NCI-H1105 treated with DMSO at 0.1 percent for 48 hours (cell line): ENCODE measurements at regions not wholly inside any gene's neighbourhood (a gene's known extent, or its start where the extent isn't known, plus 50 kb on each side); places are given as distances from the start of the nearest gene placed in this dataset.
"Not testable (repeated sequence)": the region's sequence is repeated elsewhere in the genome, so short reads cannot be mapped to it uniquely, and the experiment has no call there.

Experiments used
- DNase-seq: peaks from one replicate; lab custom pipeline; 2025; lab: John Stamatoyannopoulos, UW

- no peak for DNase-seq
Measured at GRCh38 chr2:82814146-82814545, 1644.9 kb downstream of the SUCLG1 start.

GRCh38 chr2:82811946-82812345 is 1647.1 kb downstream of the SUCLG1 start:
- no peak for DNase-seq

DNA sequence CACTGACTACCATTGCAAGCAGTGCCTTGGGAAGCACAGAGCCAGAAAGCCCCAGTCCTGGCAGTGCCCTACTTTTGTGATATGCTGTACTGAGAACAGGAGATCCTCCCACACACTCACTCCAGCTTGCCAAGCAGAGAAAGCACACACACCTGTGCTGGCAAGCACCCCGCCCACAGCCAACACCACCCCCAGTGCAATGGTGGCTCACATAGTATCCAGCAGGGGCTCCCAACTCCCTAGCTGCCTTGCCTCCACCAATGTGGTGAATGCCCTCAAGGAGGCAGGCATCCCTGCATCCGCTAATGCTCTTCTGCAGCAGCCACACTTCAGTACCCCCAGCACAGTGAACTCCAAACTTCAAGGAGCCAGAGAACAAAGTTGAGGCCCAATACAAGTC is 1655.8 kb downstream of the SUCLG1 start:
- no peak for DNase-seq

- DNase-seq: no peak
Measured at GRCh38 chr2:82797469-82797868, 1661.6 kb downstream of the SUCLG1 start.

DNA sequence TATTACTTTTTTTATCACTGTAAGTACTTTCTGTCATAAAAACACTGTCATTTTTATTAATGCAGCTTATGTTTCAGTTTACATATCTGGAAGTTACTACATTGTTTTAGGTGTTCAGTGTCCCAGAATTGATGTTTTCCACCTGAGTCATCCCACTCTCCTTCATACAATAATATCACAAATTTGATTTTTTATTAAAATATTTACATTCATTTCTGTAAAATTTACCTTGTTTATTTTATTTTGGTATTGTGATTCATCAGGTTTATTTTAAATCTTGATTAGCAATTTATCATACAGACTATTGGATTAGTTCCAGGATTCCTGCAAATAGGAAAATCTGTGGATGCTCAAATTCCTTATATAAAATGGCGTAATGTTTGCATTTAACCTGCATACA is 1662.9 kb downstream of the SUCLG1 start:
- DNase-seq: no peak

GRCh38 chr2:82795446-82795845 is 1663.6 kb downstream of the SUCLG1 start:
- no peak for DNase-seq

- no peak for DNase-seq
Measured at GRCh38 chr2:82793711-82794435, 1665.2 kb downstream of the SUCLG1 start.

GRCh38 chr2:82792316-82792715 is 1666.8 kb downstream of the SUCLG1 start:
- DNase-seq: no peak

DNA sequence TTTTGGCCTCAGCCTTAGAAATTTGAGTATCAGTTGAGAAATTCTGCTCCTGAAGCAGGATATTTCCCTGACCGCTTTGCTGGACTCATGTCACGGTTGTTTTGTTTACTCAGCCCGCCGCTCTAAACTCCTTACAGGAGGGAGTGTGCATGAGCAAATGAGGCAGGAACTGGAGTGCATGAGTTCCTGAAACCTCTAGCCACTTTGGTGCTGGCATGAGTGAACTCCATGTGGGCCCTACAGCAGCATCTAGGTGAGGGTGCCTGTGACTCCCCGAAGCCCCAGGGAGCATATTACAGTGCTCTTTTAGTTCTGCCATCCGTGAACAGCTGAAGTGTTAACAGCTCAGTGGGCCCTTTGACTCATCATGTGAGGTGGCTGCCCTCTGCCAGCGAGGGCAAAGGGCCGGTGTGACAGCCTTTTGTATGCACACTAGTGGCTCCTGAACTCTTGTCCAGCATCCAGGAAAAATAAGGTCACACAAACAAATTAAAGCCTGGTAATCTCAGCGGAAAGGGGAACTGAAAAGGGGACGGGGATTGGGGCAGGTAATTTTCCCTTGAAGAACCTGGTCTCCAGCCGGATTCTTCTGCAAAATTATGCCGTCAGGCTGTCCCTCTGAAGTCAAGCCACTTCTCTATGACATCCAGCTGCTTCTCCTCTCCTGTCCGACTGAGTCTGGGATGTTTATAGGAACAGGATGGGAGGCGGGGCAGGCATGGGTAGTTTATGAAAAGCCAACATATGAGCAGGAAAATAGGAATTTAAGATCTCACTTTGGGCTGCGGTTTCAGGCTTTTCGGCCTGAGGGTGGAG is 1668.7 kb downstream of the SUCLG1 start:
- no peak for DNase-seq

GRCh38 chr2:82789851-82790205 is 1669.3 kb downstream of the SUCLG1 start:
- no peak for DNase-seq

DNA sequence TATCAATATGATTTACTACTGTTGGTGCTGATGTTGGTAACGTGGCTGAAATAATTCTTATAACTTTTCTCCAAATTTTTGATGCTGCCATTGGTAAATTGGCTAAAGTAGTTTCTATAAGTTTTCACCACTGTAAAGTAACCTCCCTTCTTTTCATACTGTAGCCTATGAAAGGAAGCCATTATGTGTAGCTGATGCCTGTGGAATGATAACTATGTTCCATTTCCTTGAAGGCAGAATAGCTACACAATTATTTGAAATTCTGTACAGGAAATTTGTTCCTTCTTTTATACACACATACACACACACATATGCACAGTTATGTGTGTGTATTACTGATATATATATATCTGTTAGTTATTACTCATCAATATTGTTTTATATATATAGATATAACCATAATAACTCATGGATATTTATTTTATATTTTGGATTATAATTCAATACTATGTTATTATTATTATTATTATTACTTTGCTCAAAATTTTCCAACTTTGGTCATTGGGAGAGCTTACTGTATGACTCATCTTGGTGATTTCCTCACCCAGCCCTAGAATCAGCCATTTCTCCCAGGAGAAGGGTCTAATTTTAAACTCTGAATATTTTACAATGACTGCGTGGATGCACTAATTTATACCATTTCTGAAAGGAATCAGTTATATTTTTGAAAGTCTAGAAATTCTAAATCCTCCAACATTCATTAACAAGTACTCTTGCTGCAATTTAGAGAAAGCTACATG is 1677.7 kb downstream of the SUCLG1 start:
- DNase-seq: no peak

GRCh38 chr2:82780050-82780449 is 1679.0 kb downstream of the SUCLG1 start:
- no peak for DNase-seq

DNA sequence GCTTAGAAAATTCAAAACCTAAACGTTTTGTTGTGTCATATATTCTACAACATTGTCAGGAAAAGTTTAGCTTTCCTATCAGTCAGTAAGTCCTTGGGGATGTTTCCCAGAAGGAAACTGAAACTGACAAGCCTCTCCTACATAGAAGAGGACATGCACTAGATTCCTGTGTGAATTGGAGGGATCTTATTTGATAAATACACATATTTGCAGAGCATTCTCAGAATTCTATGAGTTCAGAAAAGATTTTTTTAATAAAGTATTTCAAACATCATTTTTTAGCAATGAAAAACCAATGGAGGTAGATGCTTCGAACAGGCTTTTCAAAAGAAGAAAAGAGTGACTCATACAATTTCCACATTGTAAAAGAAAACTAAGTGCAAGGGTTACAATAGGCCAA is 1706.7 kb downstream of the SUCLG1 start:
- no peak for DNase-seq

GRCh38 chr2:82748653-82749052 is 1710.4 kb downstream of the SUCLG1 start:
- DNase-seq: no peak

DNA sequence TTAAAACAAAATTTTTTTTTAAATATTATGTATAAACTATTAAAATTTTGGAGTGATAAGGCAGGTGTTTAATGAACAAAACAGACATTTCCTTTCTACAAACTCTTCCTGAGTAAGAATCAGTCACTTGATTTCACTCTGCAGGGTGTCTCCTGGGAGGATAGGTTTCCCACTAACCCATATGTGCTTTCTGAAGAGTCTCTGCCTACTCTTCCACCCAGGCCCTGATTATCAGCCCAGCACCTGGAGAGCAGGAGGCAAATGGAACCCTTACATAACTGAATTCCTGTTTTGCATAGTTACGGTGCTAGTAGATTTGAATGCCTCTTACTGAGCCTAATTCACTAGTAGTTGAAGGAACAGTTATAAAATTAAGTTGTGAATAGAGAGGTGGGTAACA is 1718.6 kb downstream of the SUCLG1 start:
- DNase-seq: no peak

DNA sequence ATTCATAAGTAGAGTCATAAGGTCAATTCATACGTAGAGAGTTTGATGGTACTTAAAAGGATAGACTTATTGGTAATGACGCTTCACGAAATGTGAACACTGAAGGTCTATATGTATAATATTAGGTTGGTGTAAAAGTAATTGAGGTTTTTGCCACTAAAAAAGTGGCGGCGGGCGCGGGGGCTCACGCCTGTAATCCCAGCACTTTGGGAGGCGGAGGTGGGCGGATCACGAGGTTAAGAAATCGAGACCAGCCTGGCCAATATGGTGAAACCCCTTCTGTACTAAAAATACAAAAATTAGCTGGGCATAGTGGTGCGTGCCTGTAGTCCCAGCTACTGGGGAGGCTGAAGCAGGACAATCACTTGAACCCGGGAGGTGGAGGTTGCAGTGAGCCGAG is 1721.1 kb downstream of the SUCLG1 start:
- not testable (repeated sequence) for DNase-seq

DNA sequence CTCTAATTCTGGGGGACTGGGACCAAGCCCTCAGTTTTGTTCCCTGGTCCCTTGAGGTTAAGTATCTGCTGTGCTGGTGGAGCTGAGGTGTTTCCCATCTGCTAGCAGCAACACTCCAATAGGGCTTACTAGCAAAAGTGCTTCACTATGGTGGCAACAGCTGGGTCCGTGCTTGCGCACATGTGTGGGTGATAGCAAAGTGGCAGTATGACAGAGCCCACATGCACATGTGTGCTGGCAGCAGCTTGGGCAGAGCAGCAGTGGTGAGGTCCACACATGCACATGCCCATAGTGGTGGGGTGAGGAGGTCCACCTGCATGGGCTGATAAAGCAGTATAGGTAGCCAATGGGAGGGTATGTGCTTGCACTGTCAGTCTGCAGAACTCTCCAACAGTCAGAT is 1723.7 kb downstream of the SUCLG1 start:
- DNase-seq: no peak

GRCh38 chr2:82731824-82732223 is 1727.3 kb downstream of the SUCLG1 start:
- no peak for DNase-seq

GRCh38 chr2:82730811-82731210 is 1728.3 kb downstream of the SUCLG1 start:
- DNase-seq: no peak

DNA sequence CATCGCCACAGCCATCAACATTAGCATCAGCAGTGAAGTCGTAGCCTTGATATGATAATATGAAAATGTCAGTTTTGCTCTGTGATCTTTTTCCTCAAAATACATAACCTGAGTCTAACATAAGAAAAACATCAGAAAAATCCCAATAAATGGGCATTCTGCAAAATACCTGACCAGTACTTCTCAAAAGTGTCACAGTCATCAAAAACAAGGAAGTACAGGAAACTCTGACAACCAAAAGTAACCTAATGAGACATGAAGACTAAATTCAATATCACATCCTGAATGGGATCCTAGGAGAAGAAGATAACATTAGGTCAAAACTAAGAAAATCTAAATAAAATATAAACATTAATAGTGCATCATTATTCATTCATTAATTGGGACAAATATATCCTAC is 1731.0 kb downstream of the SUCLG1 start:
- DNase-seq: no peak

DNA sequence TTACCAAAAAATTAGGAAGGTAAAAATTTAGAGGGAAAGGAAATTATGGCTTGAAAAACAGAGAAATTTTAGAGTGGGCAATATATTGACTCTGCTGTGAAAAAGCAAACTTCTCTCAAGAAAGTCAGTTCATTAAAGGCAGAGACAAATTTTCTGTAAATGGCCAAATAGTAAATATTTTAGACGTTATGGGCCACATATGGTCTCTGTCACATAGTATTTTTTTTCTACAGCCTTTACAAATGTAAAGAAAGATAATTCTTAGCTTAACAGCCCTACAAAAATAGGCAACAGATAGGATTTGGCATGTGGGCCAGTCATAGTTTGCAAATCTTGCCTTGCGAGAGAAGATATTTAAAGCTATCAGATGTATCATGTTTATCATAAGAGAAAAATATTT is 1750.4 kb downstream of the SUCLG1 start:
- no peak for DNase-seq

- DNase-seq: no peak
Measured at GRCh38 chr2:82697231-82697630, 1761.8 kb downstream of the SUCLG1 start.

- DNase-seq: no peak
Measured at GRCh38 chr2:82694431-82694830, 1764.6 kb downstream of the SUCLG1 start.
